ENCODE measurements at regions not wholly inside any gene's neighbourhood (a gene's known extent, or its start where the extent isn't known, plus 50 kb on each side); places are given as distances from the start of the nearest gene placed in this dataset.

DNA sequence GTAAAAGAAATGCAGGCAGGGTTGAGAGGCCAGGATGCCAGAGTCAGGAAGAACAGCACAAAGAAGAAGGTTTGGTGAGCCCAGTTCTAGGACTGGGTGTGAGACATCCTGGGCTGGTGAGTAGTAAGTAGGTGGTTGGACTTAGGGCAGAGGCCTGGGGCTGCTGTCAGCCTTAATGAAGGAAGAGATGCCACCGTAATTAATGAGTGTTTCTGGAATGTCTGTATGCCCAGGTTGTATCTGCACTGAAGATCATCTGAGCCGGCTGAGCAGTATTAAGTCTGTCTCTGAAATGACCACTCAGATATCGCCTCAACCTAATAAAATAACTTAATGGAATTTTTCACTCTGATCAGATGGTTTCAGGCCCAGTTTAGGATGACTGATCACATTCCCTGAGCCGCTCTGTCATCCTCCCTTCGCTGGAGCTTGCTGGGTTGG, 532.9 kb upstream of the IL12A start:
- DNase-seq (ENCODE audit: low read depth, low spot score) (no peak), ATAC-seq (no peak)
- H3K4me2 ChIP-seq (ENCODE audit: low read length), result no peak overlapping the region
- no peak overlapping the region for H3K27ac ChIP-seq (ENCODE audit: low read depth, low read length)
- intact Hi-C loops (cut with micrococcal nuclease), result no loop called here
- ChIA-PET CTCF (no interaction called here), RAD21 (ENCODE audit: low non-redundant PET in 1 of 2, low total read pairs in 2 of 2, uncharacterized antibody in 2 of 2, unreplicated experiment in 2 of 2) (no interaction called here), POLR2A (no interaction called here)
- no peak overlapping the region for H2AFZ ChIP-seq (ENCODE audit: low read depth, low read length, poor library complexity, severe bottlenecking)
- H3K36me3 ChIP-seq (ENCODE audit: control insufficient read depth in 1 of 2, insufficient read depth in 2 of 2, low read length in 2 of 2), result no peaks in the 10 kb centered on the region
- H3K4me3 ChIP-seq (replicated peaks in 1 of 2; ENCODE audit: low read depth in 1 of 2, low read length in 2 of 2), result no peak overlapping the region
- H3K79me2 ChIP-seq (ENCODE audit: insufficient read depth, low read length), result no peaks in the 10 kb centered on the region
- BruUV-seq (replicated peaks), result no TSS peak
- H3K9me3 ChIP-seq (ENCODE audit: control insufficient read depth in 1 of 2, insufficient read depth in 1 of 2, low read depth in 1 of 2, low read length in 2 of 2), result no peaks in the 10 kb centered on the region
- H3K27me3 ChIP-seq (ENCODE audit: insufficient read depth, low read length), result no peaks in the 10 kb centered on the region
- TF ChIP-seq POLR2AphosphoS5 (IDR thresholded peaks at IDR 0.05; ENCODE audit: low read depth, low read length), result no peak
- no peak for TF ChIP-seq ELF1 (IDR thresholded peaks at IDR 0.05; ENCODE audit: borderline replicate concordance, low read depth)
- TF ChIP-seq EZH2 (IDR thresholded peaks at IDR 0.05), result no peak
- no peak for TF ChIP-seq ZNF274 (IDR thresholded peaks at IDR 0.05; ENCODE audit: low read depth, low read length)
- no peak for TF ChIP-seq SIN3A (IDR thresholded peaks at IDR 0.05; ENCODE audit: low read depth)
- TF ChIP-seq, protein P1, sequence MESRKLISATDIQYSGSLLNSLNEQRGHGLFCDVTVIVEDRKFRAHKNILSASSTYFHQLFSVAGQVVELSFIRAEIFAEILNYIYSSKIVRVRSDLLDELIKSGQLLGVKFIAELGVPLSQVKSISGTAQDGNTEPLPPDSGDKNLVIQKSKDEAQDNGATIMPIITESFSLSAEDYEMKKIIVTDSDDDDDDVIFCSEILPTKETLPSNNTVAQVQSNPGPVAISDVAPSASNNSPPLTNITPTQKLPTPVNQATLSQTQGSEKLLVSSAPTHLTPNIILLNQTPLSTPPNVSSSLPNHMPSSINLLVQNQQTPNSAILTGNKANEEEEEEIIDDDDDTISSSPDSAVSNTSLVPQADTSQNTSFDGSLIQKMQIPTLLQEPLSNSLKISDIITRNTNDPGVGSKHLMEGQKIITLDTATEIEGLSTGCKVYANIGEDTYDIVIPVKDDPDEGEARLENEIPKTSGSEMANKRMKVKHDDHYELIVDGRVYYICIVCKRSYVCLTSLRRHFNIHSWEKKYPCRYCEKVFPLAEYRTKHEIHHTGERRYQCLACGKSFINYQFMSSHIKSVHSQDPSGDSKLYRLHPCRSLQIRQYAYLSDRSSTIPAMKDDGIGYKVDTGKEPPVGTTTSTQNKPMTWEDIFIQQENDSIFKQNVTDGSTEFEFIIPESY (IDR thresholded peaks at IDR 0.05; ENCODE audit: extremely low read depth, insufficient replicate concordance, low read length), result no peak
- TF ChIP-seq CBX3 (IDR thresholded peaks at IDR 0.05; ENCODE audit: low read depth), result no peak
- TF ChIP-seq, protein P2, sequence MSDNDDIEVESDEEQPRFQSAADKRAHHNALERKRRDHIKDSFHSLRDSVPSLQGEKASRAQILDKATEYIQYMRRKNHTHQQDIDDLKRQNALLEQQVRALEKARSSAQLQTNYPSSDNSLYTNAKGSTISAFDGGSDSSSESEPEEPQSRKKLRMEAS (IDR thresholded peaks at IDR 0.05), result no peak
- no peak for TF ChIP-seq CEBPB (IDR thresholded peaks at IDR 0.05; ENCODE audit: low read depth)
- TF ChIP-seq POLR2A (IDR thresholded peaks at IDR 0.05; ENCODE audit: borderline replicate concordance, extremely low read depth, insufficient read depth, insufficient read length), result no peak
- TF ChIP-seq YY1 (IDR thresholded peaks at IDR 0.05; ENCODE audit: extremely low read depth, insufficient replicate concordance, low read depth, low read length), result no peak
- TF ChIP-seq ZFX (IDR thresholded peaks at IDR 0.05), result no peak
- no peak overlapping the region for H3K9ac ChIP-seq (ENCODE audit: low read length)
- H3K4me1 ChIP-seq (ENCODE audit: control insufficient read depth in 1 of 2, insufficient read depth in 2 of 2, low read length in 2 of 2), result peaks cover 0 to 4% of the 10 kb centered on the region in 2 experiments; a peak in 1 of 4 replicates
- H3K9me2 ChIP-seq (ENCODE audit: insufficient read depth), result no peaks in the 10 kb centered on the region
- no peaks in the 10 kb centered on the region for H4K20me1 ChIP-seq (ENCODE audit: insufficient read depth)

Data from HCT116 (cell line).